ENCODE measurements at regions not wholly inside any gene's neighbourhood (a gene's known extent, or its start where the extent isn't known, plus 50 kb on each side); places are given as distances from the start of the nearest gene placed in this dataset.

DNA sequence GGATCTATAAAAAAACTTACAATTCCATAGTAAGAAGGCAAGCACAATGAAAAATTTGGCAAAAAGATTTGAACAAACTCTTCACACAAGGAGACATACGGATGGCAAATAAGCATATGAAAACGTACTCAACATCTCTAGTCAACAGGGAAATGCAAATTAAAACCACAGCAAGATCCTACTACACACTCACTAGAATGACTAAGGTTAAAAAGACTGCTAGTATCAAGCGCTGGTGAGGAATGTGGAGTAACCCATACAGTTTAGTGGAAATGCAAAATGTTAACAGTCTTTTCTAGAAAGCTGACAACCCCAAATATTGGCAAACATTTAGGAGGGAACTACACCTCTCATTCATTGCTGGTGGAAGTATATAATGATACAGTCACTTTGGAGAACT lies 175.9 kb upstream of the SGK1 start:
- Histone ChIP-seq H3K4me1 (no peaks in the 10 kb centered on the region), H3K27me3 (no peaks in the 10 kb centered on the region), H3K9me3 (no peaks in the 10 kb centered on the region), H3K36me3 (no peaks in the 10 kb centered on the region), H3K4me3 (replicated peaks in 1 of 3) (no peak overlapping the region), H3K27ac (no peak overlapping the region)
- intact Hi-C loops (cut with DNase I) = no loop called here
- TF ChIP-seq, protein P1, sequence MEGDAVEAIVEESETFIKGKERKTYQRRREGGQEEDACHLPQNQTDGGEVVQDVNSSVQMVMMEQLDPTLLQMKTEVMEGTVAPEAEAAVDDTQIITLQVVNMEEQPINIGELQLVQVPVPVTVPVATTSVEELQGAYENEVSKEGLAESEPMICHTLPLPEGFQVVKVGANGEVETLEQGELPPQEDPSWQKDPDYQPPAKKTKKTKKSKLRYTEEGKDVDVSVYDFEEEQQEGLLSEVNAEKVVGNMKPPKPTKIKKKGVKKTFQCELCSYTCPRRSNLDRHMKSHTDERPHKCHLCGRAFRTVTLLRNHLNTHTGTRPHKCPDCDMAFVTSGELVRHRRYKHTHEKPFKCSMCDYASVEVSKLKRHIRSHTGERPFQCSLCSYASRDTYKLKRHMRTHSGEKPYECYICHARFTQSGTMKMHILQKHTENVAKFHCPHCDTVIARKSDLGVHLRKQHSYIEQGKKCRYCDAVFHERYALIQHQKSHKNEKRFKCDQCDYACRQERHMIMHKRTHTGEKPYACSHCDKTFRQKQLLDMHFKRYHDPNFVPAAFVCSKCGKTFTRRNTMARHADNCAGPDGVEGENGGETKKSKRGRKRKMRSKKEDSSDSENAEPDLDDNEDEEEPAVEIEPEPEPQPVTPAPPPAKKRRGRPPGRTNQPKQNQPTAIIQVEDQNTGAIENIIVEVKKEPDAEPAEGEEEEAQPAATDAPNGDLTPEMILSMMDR (IDR thresholded peaks at IDR 0.05) = no peak
- TF ChIP-seq POLR2A (IDR thresholded peaks at IDR 0.05) = no peak
- no peak for DNase-seq
- 94 to 96% methylated on average over 3 of the region's 3 CpGs for WGBS, 2 donors

GRCh38 chr6:134491477-134491876 lies 173.6 kb upstream of the SGK1 start:
- WGBS, 2 donors = 95% methylated on average over 2 of the region's 2 CpGs
- intact Hi-C loops (cut with DNase I) = no loop called here

GRCh38 chr6:134482593-134483270 lies 164.8 kb upstream of the SGK1 start:
- Histone ChIP-seq H3K4me3 (replicated peaks in 1 of 3) (no peak overlapping the region), H3K27me3 (no peaks in the 10 kb centered on the region), H3K4me1 (no peaks in the 10 kb centered on the region), H3K9me3 (no peaks in the 10 kb centered on the region), H3K36me3 (no peaks in the 10 kb centered on the region), H3K27ac (no peak overlapping the region)
- intact Hi-C loops (cut with DNase I) = no loop called here
- WGBS, 2 donors = 59 to 70% methylated on average over 12 of the region's 12 CpGs
- DNase-seq = peak; percentile 9 to 25
- no peak for TF ChIP-seq POLR2A (IDR thresholded peaks at IDR 0.05)
- TF ChIP-seq, protein P1 (IDR thresholded peaks at IDR 0.05) = no peak

More at GRCh38 chr6:134491477-134491876, 173.6 kb upstream of the SGK1 start:
- no peaks in the 10 kb centered on the region for H3K4me1 ChIP-seq
- H3K27me3 ChIP-seq = no peaks in the 10 kb centered on the region
- H3K27ac ChIP-seq = no peak overlapping the region
- no peaks in the 10 kb centered on the region for H3K9me3 ChIP-seq
- TF ChIP-seq POLR2A (IDR thresholded peaks at IDR 0.05) = no peak
- TF ChIP-seq, protein P1 (IDR thresholded peaks at IDR 0.05) = no peak
- DNase-seq = no peak
- no peaks in the 10 kb centered on the region for H3K36me3 ChIP-seq
- no peak overlapping the region for H3K4me3 ChIP-seq (replicated peaks in 1 of 3)

DNA sequence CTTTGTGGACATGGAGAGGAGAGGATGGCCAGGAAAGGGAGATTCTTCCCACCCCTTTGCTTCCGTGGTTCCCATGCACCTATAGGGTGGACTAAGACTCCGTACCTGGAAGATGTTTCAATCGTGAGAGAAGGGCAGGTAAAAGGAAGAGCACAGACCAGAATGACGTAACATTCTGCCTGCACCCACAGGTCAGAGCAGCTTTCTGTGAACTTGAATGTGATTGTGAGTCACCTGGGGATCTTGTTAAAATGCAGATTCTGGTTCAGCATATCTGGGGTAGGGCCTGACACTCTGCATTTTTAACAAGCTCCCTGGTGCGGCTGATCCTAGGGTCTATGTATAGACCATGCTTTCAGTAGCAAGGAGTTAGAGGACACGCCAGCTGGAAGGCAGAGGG lies 164.1 kb upstream of the SGK1 start:
- no peaks in the 10 kb centered on the region for H3K4me1 ChIP-seq
- intact Hi-C loops (cut with DNase I) = no loop called here
- WGBS, 2 donors = 93 to 99% methylated on average over 6 of the region's 6 CpGs
- no peaks in the 10 kb centered on the region for H3K9me3 ChIP-seq
- TF ChIP-seq POLR2A (IDR thresholded peaks at IDR 0.05) = no peak
- TF ChIP-seq, protein P1 (IDR thresholded peaks at IDR 0.05) = no peak
- H3K36me3 ChIP-seq = no peaks in the 10 kb centered on the region
- H3K27ac ChIP-seq = no peak overlapping the region
- no peak for DNase-seq
- H3K27me3 ChIP-seq = no peaks in the 10 kb centered on the region
- H3K4me3 ChIP-seq (replicated peaks in 1 of 3) = no peak overlapping the region

DNA sequence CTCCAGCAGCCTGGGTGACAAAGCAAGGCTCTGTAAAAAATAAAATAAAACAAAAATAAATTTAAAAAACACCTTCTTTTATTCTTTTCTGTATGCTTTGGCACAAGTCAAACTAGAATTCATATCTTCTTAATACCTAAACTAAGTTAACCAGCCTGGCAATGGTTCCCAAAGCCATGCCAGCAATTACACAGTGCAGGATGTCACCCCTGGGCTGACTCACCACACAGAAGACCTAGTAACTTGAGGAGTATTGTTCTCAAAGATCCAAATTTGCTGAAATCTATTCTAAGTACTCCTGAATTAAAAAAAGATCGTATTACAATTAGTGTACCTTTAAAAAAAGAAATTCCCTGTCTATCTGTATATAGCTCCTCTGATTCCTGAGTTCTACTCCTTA lies 162.7 kb upstream of the SGK1 start:
- Histone ChIP-seq H3K36me3 (no peaks in the 10 kb centered on the region), H3K4me1 (no peaks in the 10 kb centered on the region), H3K27ac (no peak overlapping the region), H3K9me3 (no peaks in the 10 kb centered on the region), H3K27me3 (no peaks in the 10 kb centered on the region), H3K4me3 (replicated peaks in 1 of 3) (no peak overlapping the region)
- no peak for DNase-seq
- 77 to 86% methylated on average over 1 of the region's 1 CpG for WGBS, 2 donors
- intact Hi-C loops (cut with DNase I) = no loop called here
- TF ChIP-seq, protein P1 (IDR thresholded peaks at IDR 0.05) = no peak
- TF ChIP-seq POLR2A (IDR thresholded peaks at IDR 0.05) = no peak
